ENCODE measurements at regions not wholly inside any gene's neighbourhood (a gene's known extent, or its start where the extent isn't known, plus 50 kb on each side); places are given as distances from the start of the nearest gene placed in this dataset.

DNA sequence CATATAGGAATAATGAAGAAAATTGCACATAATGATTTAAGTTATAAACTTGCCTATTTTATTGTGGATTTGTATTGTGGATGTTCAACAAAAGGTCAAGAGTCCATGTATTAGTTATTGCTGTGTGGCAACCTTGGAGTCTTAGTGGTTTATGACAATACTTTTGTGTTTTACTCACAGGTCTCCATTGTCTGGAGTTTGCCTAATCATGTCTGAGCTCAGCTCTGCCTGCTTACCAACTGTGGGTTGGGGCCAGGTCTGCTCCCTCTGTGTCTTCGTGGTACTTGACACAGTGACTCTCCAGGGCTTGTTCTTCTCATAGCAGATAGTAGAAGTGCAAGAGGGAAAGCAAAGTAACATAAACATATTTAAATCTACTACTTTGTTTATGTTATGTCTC lies 382.5 kb downstream of the CBLN2 start:
- ChIA-PET POLR2A (ENCODE audit: low non-redundant PET) (no interaction called here), CTCF (no interaction called here)
- Histone ChIP-seq H3K36me3 (ENCODE audit: insufficient read depth, low read length, poor library complexity, severe bottlenecking) (no peaks in the 10 kb centered on the region), H3K9me3 (ENCODE audit: low read depth, low read length, poor library complexity, severe bottlenecking) (no peaks in the 10 kb centered on the region), H3K4me1 (ENCODE audit: insufficient read depth, low read length, poor library complexity, severe bottlenecking) (no peaks in the 10 kb centered on the region), H3K27ac (ENCODE audit: low read depth, low read length, poor library complexity, severe bottlenecking) (no peak overlapping the region), H3K27me3 (replicated peaks; ENCODE audit: insufficient read depth, low read depth, low read length, poor library complexity) (no peaks in the 10 kb centered on the region), H3K4me3 (ENCODE audit: low read depth, low read length, poor library complexity, severe bottlenecking) (no peak overlapping the region)
- no peak for TF ChIP-seq EZH2 (IDR thresholded peaks at IDR 0.05; ENCODE audit: borderline replicate concordance, low read depth, low read length, poor library complexity, severe bottlenecking)
- TF ChIP-seq, protein P1, sequence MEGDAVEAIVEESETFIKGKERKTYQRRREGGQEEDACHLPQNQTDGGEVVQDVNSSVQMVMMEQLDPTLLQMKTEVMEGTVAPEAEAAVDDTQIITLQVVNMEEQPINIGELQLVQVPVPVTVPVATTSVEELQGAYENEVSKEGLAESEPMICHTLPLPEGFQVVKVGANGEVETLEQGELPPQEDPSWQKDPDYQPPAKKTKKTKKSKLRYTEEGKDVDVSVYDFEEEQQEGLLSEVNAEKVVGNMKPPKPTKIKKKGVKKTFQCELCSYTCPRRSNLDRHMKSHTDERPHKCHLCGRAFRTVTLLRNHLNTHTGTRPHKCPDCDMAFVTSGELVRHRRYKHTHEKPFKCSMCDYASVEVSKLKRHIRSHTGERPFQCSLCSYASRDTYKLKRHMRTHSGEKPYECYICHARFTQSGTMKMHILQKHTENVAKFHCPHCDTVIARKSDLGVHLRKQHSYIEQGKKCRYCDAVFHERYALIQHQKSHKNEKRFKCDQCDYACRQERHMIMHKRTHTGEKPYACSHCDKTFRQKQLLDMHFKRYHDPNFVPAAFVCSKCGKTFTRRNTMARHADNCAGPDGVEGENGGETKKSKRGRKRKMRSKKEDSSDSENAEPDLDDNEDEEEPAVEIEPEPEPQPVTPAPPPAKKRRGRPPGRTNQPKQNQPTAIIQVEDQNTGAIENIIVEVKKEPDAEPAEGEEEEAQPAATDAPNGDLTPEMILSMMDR (conservative IDR thresholded peaks at IDR 0.05; ENCODE audit: low read depth, low read length), result no peak
- BruUV-seq (replicated peaks), result no TSS peak
- no peak for DNase-seq (ENCODE audit: low spot score)
- intact Hi-C loops (cut with micrococcal nuclease; ENCODE audit: unreplicated experiment), result no loop called here

GRCh38 chr18:72160510-72161445 lies 383.4 kb downstream of the CBLN2 start:
- no peak overlapping the region for H3K4me3 ChIP-seq (ENCODE audit: low read depth, low read length, poor library complexity, severe bottlenecking)
- H3K9me3 ChIP-seq (ENCODE audit: low read depth, low read length, poor library complexity, severe bottlenecking), result no peaks in the 10 kb centered on the region
- H3K4me1 ChIP-seq (ENCODE audit: insufficient read depth, low read length, poor library complexity, severe bottlenecking), result no peaks in the 10 kb centered on the region
- H3K27me3 ChIP-seq (replicated peaks; ENCODE audit: insufficient read depth, low read depth, low read length, poor library complexity), result no peaks in the 10 kb centered on the region
- ChIA-PET POLR2A (ENCODE audit: low non-redundant PET) (no interaction called here), CTCF (interaction anchor here (0.6 kb wide), 1 partner anchor 24 kb away, joined by 4 read pairs; no protein-coding TSS in a partner anchor)
- intact Hi-C loops (cut with micrococcal nuclease; ENCODE audit: unreplicated experiment), result no loop called here
- no peak overlapping the region for H3K27ac ChIP-seq (ENCODE audit: low read depth, low read length, poor library complexity, severe bottlenecking)
- DNase-seq (ENCODE audit: low spot score), result no peak
- no TSS peak for BruUV-seq (replicated peaks)
- TF ChIP-seq EZH2 (IDR thresholded peaks at IDR 0.05; ENCODE audit: borderline replicate concordance, low read depth, low read length, poor library complexity, severe bottlenecking), result no peak
- TF ChIP-seq, protein P1 (conservative IDR thresholded peaks at IDR 0.05; ENCODE audit: low read depth, low read length), result no peak
- H3K36me3 ChIP-seq (ENCODE audit: insufficient read depth, low read length, poor library complexity, severe bottlenecking), result no peaks in the 10 kb centered on the region

GRCh38 chr18:72155327-72155726 lies 388.8 kb downstream of the CBLN2 start:
- DNase-seq (ENCODE audit: low spot score), result no peak
- ChIA-PET POLR2A (ENCODE audit: low non-redundant PET) (no interaction called here), CTCF (no interaction called here)
- Histone ChIP-seq H3K27me3 (replicated peaks; ENCODE audit: insufficient read depth, low read depth, low read length, poor library complexity) (no peaks in the 10 kb centered on the region), H3K4me1 (ENCODE audit: insufficient read depth, low read length, poor library complexity, severe bottlenecking) (no peaks in the 10 kb centered on the region), H3K27ac (ENCODE audit: low read depth, low read length, poor library complexity, severe bottlenecking) (no peak overlapping the region), H3K9me3 (ENCODE audit: low read depth, low read length, poor library complexity, severe bottlenecking) (no peaks in the 10 kb centered on the region), H3K36me3 (ENCODE audit: insufficient read depth, low read length, poor library complexity, severe bottlenecking) (no peaks in the 10 kb centered on the region), H3K4me3 (ENCODE audit: low read depth, low read length, poor library complexity, severe bottlenecking) (no peak overlapping the region)
- TF ChIP-seq EZH2 (IDR thresholded peaks at IDR 0.05; ENCODE audit: borderline replicate concordance, low read depth, low read length, poor library complexity, severe bottlenecking), result no peak
- TF ChIP-seq, protein P1 (conservative IDR thresholded peaks at IDR 0.05; ENCODE audit: low read depth, low read length), result no peak
- intact Hi-C loops (cut with micrococcal nuclease; ENCODE audit: unreplicated experiment), result no loop called here
- BruUV-seq (replicated peaks), result no TSS peak

Data from A673 (cell line).